HEK293T (cell line): ENCODE measurements at regions not wholly inside any gene's neighbourhood (a gene's known extent, or its start where the extent isn't known, plus 50 kb on each side); places are given as distances from the start of the nearest gene placed in this dataset.

Source experiments
- ARNT ChIP-seq: fragments of 450-650 bp; IDR thresholded peaks from 2 replicates; pipeline ENCODE4 v1.6.1; 2017; ENCODE audit warnings: mild to moderate bottlenecking
- BHLHE40 ChIP-seq: fragments of 450-650 bp; IDR thresholded peaks from 2 replicates; pipeline ENCODE4 v1.6.1; 2016; ENCODE audit warnings: mild to moderate bottlenecking, moderate library complexity, borderline replicate concordance
- ELF4 ChIP-seq: fragments of 450-650 bp; IDR thresholded peaks from 2 replicates; pipeline ENCODE4 v1.6.1; 2017; ENCODE audit warnings: antibody characterized with exemption
- FOXA1 ChIP-seq: fragments of 450-650 bp; IDR thresholded peaks from 2 replicates; pipeline ENCODE4 v1.6.1; 2016; ENCODE audit warnings: mild to moderate bottlenecking
- HDGF ChIP-seq: fragments of 450-650 bp; IDR thresholded peaks from 2 replicates; pipeline ENCODE4 v1.6.1; 2017; ENCODE audit warnings: antibody characterized with exemption, borderline replicate concordance
- NFRKB ChIP-seq: fragments of 450-650 bp; IDR thresholded peaks from 2 replicates; pipeline ENCODE4 v1.6.1; 2016; ENCODE audit warnings: mild to moderate bottlenecking, moderate library complexity
- SP1 ChIP-seq: fragments of 450-650 bp; IDR thresholded peaks from 2 replicates; pipeline ENCODE4 v1.6.1; 2017
- ZNF384 ChIP-seq: fragments of 450-650 bp; IDR thresholded peaks from 2 replicates; pipeline ENCODE4 v1.6.1; 2016

- TF ChIP-seq ZNF384 (no peak), FOXA1 (no peak), ELF4 (no peak), ARNT (no peak), NFRKB (no peak), SP1 (no peak), BHLHE40 (no peak), HDGF (no peak)
These were observed 736.1 kb upstream of the VSTM2A start for GRCh38 chr7:53806119-53806518.
